ENCODE measurements at regions not wholly inside any gene's neighbourhood (a gene's known extent, or its start where the extent isn't known, plus 50 kb on each side); places are given as distances from the start of the nearest gene placed in this dataset.
"Not testable (repeated sequence)": the region's sequence is repeated elsewhere in the genome, so short reads cannot be mapped to it uniquely, and the experiment has no call there.

DNA sequence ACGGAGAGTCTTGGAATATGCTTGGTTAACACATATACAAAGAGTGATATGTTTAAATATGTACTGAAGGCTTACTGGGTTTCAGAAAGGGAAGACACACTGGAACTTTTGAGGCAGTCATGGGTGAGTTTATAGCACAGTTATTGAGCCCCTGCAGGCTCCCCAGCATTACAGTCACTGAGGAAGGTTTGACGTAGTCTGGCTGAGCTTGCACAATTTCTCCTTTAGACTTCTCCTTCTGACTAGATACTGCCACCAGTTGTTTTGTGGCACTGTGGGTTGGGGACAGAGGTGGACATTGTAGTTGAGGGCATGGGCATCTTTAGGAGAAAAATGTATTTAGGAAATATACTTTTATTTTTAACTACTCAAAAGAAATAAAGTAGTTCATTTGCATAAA, 285.4 kb downstream of the C11orf87 start:
- H3K27me3 Mint-ChIP-seq (ENCODE audit: insufficient read depth, unreplicated experiment): no peaks in the 10 kb centered on the region
- H3K36me3 Mint-ChIP-seq (ENCODE audit: insufficient read depth, unreplicated experiment): no peaks in the 10 kb centered on the region
- no TSS peak for BruUV-seq (replicated peaks)
- intact Hi-C loops (cut with micrococcal nuclease): no loop called here
- H3K4me1 Mint-ChIP-seq (ENCODE audit: insufficient read depth, unreplicated experiment): no peaks in the 10 kb centered on the region
- POLR2A ChIA-PET: no interaction called here
- no peak for TF ChIP-seq CTCF (IDR thresholded peaks at IDR 0.05; ENCODE audit: unreplicated experiment)
- no peak overlapping the region for H3K27ac Mint-ChIP-seq (ENCODE audit: low read depth, unreplicated experiment)
- CTCF ChIA-PET: no interaction called here
- H3K9me3 Mint-ChIP-seq (ENCODE audit: unreplicated experiment): no peaks in the 10 kb centered on the region
- DNase-seq (ENCODE audit: unreplicated experiment): no peak
- H3K4me3 Mint-ChIP-seq (ENCODE audit: unreplicated experiment): no peak overlapping the region

- no peak for TF ChIP-seq CTCF (IDR thresholded peaks at IDR 0.05; ENCODE audit: unreplicated experiment)
- no peak for DNase-seq (ENCODE audit: unreplicated experiment)
- H3K9me3 Mint-ChIP-seq (ENCODE audit: unreplicated experiment): no peaks in the 10 kb centered on the region
- no peaks in the 10 kb centered on the region for H3K36me3 Mint-ChIP-seq (ENCODE audit: insufficient read depth, unreplicated experiment)
- no peaks in the 10 kb centered on the region for H3K4me1 Mint-ChIP-seq (ENCODE audit: insufficient read depth, unreplicated experiment)
- POLR2A ChIA-PET: no interaction called here
- BruUV-seq (replicated peaks): no TSS peak
- intact Hi-C loops (cut with micrococcal nuclease): no loop called here
- H3K27me3 Mint-ChIP-seq (ENCODE audit: insufficient read depth, unreplicated experiment): no peaks in the 10 kb centered on the region
- CTCF ChIA-PET: no interaction called here
- H3K27ac Mint-ChIP-seq (ENCODE audit: low read depth, unreplicated experiment): no peak overlapping the region
- H3K4me3 Mint-ChIP-seq (ENCODE audit: unreplicated experiment): no peak overlapping the region
Observed at GRCh38 chr11:109708184-109708583, 286.2 kb downstream of the C11orf87 start.

GRCh38 chr11:109714444-109714843, 292.5 kb downstream of the C11orf87 start:
- H3K27me3 Mint-ChIP-seq (ENCODE audit: insufficient read depth, unreplicated experiment); POLR2A ChIA-PET; H3K36me3 Mint-ChIP-seq (ENCODE audit: insufficient read depth, unreplicated experiment); H3K4me1 Mint-ChIP-seq (ENCODE audit: insufficient read depth, unreplicated experiment); CTCF ChIA-PET; BruUV-seq (replicated peaks); intact Hi-C loops (cut with micrococcal nuclease); DNase-seq (ENCODE audit: unreplicated experiment); H3K27ac Mint-ChIP-seq (ENCODE audit: low read depth, unreplicated experiment); H3K4me3 Mint-ChIP-seq (ENCODE audit: unreplicated experiment): not testable (repeated sequence)
- H3K9me3 Mint-ChIP-seq (ENCODE audit: unreplicated experiment): peaks cover 24% of the 10 kb centered on the region

DNA sequence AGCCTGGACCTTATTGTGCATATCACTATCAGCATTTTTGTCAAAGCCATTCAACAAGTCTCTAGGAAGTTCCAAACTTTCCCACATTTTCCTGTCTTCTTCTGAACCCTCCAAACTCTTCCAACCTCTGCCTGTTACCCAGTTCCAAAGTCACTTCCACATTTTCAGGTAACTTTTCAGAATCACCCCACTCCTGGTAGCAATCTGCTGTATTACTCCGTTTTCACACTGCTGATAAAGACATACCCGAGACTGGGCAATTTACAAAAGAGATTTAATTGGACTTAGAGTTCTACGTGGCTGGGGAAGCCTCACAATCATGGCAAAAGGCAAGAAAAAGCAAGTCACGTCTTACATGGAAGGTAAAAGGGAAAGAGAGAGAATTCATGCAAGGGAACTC, 293.4 kb downstream of the C11orf87 start:
- not testable (repeated sequence) for H3K36me3 Mint-ChIP-seq (ENCODE audit: insufficient read depth, unreplicated experiment)

DNA sequence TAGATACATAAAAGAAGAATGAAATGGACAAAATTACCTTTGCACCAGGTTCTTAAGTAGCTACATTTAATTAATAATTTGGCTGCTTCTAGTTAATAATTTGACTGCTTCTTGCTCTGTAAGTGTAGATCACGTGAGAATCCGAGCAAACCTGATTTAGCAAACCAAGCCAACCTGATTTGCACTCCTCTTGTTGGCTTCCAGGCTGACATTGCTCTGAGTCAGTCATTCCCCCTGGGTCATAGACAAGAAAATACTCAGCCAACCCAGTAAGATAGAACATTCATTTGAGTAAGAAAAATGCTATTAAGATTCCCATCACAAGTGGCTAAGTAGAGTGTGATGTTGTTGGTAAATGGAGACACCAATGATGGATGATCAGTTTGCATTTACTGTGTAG, 304.1 kb downstream of the C11orf87 start:
- Mint-ChIP-seq H3K4me3 (ENCODE audit: unreplicated experiment) (no peak overlapping the region), H3K4me1 (ENCODE audit: insufficient read depth, unreplicated experiment) (peaks cover 3% of the 10 kb centered on the region), H3K36me3 (ENCODE audit: insufficient read depth, unreplicated experiment) (no peaks in the 10 kb centered on the region), H3K9me3 (ENCODE audit: unreplicated experiment) (no peaks in the 10 kb centered on the region), H3K27ac (ENCODE audit: low read depth, unreplicated experiment) (no peak overlapping the region), H3K27me3 (ENCODE audit: insufficient read depth, unreplicated experiment) (no peaks in the 10 kb centered on the region)
- BruUV-seq (replicated peaks): no TSS peak
- CTCF ChIA-PET: interaction anchor here (1.2 kb wide), 1 partner anchor 300 kb away, joined by 3 read pairs; no protein-coding TSS in a partner anchor
- TF ChIP-seq CTCF (IDR thresholded peaks at IDR 0.05; ENCODE audit: unreplicated experiment): no peak
- no peak for DNase-seq (ENCODE audit: unreplicated experiment)
- intact Hi-C loops (cut with micrococcal nuclease): no loop called here
- POLR2A ChIA-PET: interaction anchor here (1.5 kb wide), 1 partner anchor 11 kb away, joined by 5 read pairs; no protein-coding TSS in a partner anchor

More for the DNA sequence above, 293.4 kb downstream of the C11orf87 start:
- BruUV-seq (replicated peaks); H3K4me3 Mint-ChIP-seq (ENCODE audit: unreplicated experiment); intact Hi-C loops (cut with micrococcal nuclease); H3K4me1 Mint-ChIP-seq (ENCODE audit: insufficient read depth, unreplicated experiment); CTCF ChIA-PET; H3K27me3 Mint-ChIP-seq (ENCODE audit: insufficient read depth, unreplicated experiment); DNase-seq (ENCODE audit: unreplicated experiment); H3K27ac Mint-ChIP-seq (ENCODE audit: low read depth, unreplicated experiment): not testable (repeated sequence)
- POLR2A ChIA-PET: interaction anchor here (0.6 kb wide), 1 partner anchor 535 kb away, joined by 5 read pairs; no protein-coding TSS in a partner anchor
- peaks cover 24% of the 10 kb centered on the region for H3K9me3 Mint-ChIP-seq (ENCODE audit: unreplicated experiment)
